HFF-Myc (cell line): ENCODE measurements at regions not wholly inside any gene's neighbourhood (a gene's known extent, or its start where the extent isn't known, plus 50 kb on each side); places are given as distances from the start of the nearest gene placed in this dataset.

Source experiments
- DNase-seq: peaks from one replicate; pipeline ENCODE4 v3.0.0-alpha.2; 2011; ENCODE audit warnings: low read depth; ENCODE audit errors: extremely low read depth
- H3K4me3 ChIP-seq: replicated peaks from 2 replicates; pipeline ENCODE4 v1.5.1; 2011; ENCODE audit warnings: low read depth, mild to moderate bottlenecking, control low read depth, low read length
- CTCF ChIP-seq: IDR thresholded peaks from 2 replicates; pipeline ENCODE4 v1.5.1; 2012; ENCODE audit warnings: mild to moderate bottlenecking, low read depth, low read length, control low read depth; ENCODE audit errors: missing control alignments

- no peak overlapping the region for H3K4me3 ChIP-seq
- DNase-seq = no peak
- no peak for TF ChIP-seq CTCF
These were observed 525.7 kb downstream of the PPARGC1A start for GRCh38 chr4:23364167-23364566.

- H3K4me3 ChIP-seq = no peak overlapping the region
- no peak for DNase-seq
- TF ChIP-seq CTCF = no peak
These were observed 528.4 kb downstream of the PPARGC1A start for GRCh38 chr4:23361453-23361852.

GRCh38 chr4:23360718-23361117 is 529.1 kb downstream of the PPARGC1A start:
- TF ChIP-seq CTCF = no peak
- H3K4me3 ChIP-seq = no peak overlapping the region
- no peak for DNase-seq

GRCh38 chr4:23355258-23355657 is 534.6 kb downstream of the PPARGC1A start:
- no peak for DNase-seq
- H3K4me3 ChIP-seq = no peak overlapping the region
- no peak for TF ChIP-seq CTCF

- DNase-seq = no peak
- no peak for TF ChIP-seq CTCF
- H3K4me3 ChIP-seq = no peak overlapping the region
These were observed 536.6 kb downstream of the PPARGC1A start for GRCh38 chr4:23353200-23353599.

GRCh38 chr4:23348789-23349498 is 540.9 kb downstream of the PPARGC1A start:
- TF ChIP-seq CTCF = no peak
- no peak overlapping the region for H3K4me3 ChIP-seq
- no peak for DNase-seq

GRCh38 chr4:23337292-23337691 is 552.6 kb downstream of the PPARGC1A start:
- no peak overlapping the region for H3K4me3 ChIP-seq
- no peak for DNase-seq
- no peak for TF ChIP-seq CTCF
